NCI-H226 (cell line): ENCODE measurements at regions not wholly inside any gene's neighbourhood (a gene's known extent, or its start where the extent isn't known, plus 50 kb on each side); places are given as distances from the start of the nearest gene placed in this dataset.
A peak's percentile ranks its signal among the peaks of the same experiment; 100 is the strongest.
"Not testable (repeated sequence)": the region's sequence is repeated elsewhere in the genome, so short reads cannot be mapped to it uniquely, and the experiment has no call there.

ENCODE experiments used
- DNase-seq: peaks from one replicate; pipeline ENCODE4 v3.0.0-alpha.2; 2015

- DNase-seq, result no peak
Measured at GRCh38 chr11:96940227-96940626, 550.4 kb downstream of the JRKL start.

DNA sequence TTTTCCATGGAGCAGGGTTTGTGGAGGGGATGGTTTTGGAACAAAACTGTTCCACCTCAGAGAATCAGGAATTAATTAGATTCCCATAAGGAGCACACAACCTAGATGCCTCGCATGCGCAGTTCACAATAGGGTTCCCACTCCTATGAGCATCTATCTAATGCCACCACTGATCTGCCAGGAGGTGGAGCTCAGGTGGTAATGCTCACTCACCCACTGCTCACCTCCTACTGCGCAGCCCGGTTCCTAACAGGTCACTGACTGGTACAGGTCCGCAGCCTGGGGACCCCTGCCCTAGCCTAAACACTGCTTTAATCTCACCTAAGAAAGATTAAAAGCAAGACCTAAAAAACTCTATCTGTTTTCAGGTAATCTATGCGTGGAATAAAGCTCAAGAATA, 553.0 kb downstream of the JRKL start:
- DNase-seq, result no peak

DNA sequence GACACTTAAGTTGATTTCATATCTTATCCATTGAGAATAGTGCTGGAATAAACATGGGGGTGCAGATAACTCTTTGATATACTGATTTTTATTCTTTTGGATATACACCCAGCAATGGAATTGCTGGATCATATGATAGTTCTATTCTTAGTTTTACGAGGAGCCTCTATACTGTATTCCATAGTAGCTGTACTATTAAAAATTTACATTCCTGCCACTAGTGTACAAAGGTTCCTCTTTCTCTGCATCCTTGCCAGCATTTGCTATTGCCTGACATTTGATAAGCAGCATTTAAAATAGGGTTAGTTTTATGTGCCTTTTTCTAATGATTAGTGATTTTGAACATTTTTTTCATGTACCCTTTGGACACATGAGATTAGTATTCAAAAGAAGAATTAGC, 554.2 kb downstream of the JRKL start:
- DNase-seq, result no peak

DNA sequence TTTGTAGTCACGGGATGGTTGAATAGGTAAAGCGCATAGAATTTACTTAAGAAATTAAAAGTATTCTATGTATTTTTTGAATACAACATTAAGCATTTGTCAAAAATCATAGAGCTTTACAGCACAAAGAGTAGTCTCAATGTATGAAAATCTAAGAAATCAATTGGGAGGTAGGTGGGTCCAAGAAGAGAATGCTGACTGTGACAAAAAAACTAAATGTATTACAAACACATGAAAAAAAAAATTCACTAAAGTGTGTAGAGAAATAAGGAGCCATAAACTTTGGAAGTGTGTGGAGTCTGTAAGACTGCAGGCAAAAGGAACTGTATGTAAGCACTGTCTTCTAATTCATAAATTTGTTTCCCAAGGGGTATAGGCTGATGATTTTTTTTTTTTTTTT, 558.3 kb downstream of the JRKL start:
- no peak for DNase-seq

GRCh38 chr11:96949464-96949863, 559.7 kb downstream of the JRKL start:
- DNase-seq, result peak; percentile 17

DNA sequence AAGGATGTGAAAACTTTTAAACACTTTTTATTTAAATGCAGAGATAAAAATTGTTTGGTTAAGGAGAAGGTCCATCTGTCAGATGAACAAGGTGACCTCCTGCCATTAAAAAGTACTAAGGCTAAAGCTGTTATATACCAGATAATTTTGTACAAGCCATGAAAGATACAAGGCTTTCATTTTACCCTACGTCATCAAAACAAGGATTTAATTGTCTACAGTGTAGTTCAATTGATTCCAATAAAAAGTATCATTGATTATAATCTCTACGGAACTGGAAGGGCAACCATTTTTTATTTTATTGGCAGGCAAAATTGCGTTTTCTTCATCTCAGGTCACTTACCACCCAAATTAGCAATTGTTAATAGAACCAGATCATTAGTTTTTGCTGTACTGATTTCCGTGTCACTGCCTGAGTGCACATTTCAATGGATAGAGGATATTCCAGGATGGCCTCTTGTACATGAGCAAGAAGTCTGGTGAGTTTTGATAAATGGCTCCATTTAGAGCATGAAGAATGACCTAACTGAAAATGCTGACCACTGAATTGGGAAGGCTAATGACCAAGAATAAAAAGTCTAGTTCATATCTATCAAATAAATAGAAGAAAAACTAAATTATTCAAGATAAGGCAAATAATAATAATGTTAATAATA, 564.9 kb downstream of the JRKL start:
- DNase-seq, result no peak

DNA sequence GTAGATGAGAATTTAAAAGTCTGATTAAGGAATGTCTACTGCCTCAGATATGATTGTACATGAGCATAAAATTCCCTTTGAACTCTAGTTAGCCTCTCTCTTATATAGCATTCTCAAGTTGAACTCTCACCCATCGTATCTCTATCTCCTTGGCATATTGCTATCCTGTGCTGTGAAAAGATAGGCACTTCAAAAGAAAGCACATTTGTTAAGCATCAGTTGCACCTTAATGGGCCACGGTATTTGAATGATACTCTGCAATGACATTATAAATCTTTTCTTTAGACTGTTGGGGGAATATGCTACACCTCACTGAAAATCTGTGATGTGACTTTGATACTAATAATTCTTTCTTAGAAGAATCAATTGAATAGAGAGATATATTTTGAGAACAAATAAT, 570.7 kb downstream of the JRKL start:
- no peak for DNase-seq

DNA sequence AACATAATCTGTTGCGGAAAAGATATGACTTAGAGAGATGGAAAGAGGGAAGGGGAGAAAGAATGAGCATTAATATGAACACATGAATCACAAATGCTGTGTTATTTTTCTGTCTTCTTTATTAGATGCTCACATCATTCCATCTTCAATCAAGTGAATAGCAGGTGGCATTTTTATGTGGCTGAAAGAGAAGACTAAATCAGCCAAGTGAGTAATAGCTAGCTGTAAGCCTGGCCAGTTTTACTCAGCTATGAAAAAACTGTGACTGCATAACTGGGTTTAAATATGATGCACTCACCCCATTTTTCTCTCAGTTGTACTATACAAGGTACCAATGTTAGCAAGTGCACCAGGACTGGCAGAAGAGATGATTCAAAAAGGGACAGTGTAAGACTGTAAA, 571.1 kb downstream of the JRKL start:
- DNase-seq, result no peak

DNA sequence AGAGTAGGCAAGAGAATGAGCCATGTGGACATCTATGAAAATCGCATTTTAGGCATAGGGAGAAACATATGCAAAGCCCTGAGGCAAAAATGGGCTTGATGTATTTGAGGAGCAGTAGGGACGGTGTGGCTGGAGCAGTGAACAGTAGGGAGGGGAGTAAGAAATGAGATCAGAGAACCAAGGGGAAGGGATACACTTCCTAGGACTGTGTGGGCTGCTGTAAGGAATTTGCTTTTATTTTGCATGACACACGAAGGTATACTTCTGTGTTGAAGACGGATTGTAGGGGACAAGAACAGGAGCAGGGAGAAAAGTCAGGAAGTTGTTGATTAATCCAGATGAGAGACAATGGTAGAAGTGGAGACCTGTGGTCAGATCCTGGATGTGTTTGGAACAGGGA, 572.1 kb downstream of the JRKL start:
- no peak for DNase-seq

GRCh38 chr11:96963375-96963774, 573.6 kb downstream of the JRKL start:
- no peak for DNase-seq

GRCh38 chr11:96964661-96965060, 574.8 kb downstream of the JRKL start:
- DNase-seq, result no peak

DNA sequence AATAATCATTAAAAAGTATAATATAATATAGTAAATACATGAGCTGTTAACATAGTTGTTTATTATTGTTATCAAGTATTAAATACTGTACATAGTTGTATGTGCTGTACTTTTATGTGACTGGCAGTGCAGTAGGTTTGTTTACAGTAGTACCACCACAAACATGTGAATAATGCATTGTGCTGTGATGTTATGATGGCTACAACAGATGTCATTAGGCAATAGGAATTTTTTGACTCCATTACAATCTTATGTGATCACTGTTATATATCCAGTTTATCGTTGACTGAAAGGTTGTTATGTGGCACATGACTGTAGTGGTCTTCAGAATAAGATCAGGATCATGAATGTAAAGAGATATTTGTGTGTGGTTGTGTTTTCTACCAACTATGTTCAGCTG, 577.8 kb downstream of the JRKL start:
- DNase-seq, result no peak

GRCh38 chr11:96969251-96969650, 579.4 kb downstream of the JRKL start:
- peak; percentile 22 for DNase-seq

DNA sequence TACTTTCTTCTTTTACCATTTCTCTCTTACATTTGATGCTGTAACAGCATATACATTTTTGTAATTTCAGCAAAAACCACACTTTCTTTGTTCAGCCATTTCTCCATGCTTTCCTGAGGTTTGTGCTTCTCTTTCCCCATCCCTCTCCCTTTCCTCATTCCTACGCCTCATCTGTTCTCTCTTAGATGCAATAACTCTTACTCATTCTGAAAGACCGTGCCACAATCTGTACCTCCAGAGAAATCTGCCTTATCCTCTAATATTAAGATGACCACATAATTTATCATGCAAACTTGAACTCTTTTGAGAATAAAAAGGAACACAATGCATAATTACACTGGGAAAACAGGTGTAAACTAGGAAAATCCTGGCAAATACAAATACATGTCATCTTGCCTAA, 588.9 kb downstream of the JRKL start:
- no peak for DNase-seq

DNA sequence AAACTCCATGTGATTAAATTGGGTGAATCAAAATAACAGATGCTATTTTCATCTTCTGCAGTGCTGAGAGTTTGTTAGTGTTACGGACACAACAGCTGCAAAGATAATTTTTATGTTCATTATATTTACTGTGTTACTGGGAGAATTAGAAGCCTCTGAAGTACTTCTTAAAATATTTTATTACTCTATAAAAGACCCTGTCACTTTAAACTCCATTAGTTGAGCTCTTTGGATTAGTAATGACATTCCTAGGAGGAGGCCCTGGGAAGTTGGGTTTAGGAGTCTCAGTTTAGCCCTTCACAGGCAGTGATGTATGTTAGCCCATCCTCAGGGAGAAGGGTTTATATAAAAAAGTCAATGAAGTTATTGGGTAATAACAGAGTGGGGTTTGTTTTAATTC, 596.7 kb downstream of the JRKL start:
- DNase-seq, result no peak

DNA sequence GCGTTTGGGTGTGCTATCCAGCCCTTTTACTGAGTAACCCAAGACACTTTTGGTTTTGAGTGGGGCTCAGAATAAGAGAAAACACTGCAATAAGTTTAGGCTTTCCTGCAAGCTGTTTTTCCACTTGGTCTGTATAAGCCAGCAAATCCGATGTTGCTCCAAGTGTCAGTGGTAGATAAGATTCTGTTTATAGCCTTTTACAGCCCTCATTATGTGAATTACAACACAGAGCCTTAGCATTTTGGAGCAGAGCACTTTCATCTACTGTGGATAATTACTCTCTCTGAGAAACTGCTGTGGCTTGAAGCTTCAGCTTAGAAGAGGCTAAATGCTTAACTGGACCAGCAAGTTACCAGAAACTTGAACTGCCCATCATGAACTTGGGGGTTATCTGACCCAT, 601.1 kb downstream of the JRKL start:
- no peak for DNase-seq

DNA sequence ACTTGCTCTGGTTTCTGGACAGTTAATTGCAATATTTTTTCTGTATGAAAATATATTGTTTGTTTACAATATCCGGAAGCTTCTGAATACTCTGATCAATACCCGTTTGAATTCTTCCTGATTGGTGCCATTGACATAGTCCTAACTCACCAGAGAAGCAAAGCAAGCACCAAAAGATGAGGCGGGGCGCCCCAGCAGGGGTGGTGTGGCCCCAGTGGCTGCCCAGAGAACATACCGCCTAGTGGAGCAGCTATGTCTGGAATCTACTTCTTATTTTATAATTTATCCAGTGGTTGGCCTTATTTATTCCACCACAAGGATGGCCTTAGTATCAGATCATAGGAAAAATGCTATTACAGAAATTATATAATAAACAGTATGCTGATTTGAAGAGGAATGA, 610.7 kb downstream of the JRKL start:
- no peak for DNase-seq

DNA sequence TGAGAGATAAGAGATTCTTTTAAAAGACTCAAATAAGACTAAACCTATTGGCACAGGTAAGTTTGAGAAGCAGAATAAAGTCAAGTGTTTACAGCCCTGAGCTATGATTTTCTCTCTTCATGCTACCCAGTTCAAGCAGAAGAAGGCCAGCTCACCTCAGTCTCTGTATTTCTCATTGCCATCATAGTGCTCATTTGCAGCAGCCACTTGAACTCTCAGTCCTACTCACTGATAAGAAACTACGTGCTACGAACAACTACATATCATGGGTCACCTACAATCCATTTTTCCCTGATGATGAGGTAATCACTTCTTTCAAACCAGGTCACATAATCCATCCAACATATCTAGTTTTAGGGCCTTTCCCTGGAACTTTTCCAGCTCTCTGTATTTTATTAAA, 617.5 kb downstream of the JRKL start:
- DNase-seq, result no peak

GRCh38 chr11:97009613-97010012, 619.8 kb downstream of the JRKL start:
- DNase-seq, result no peak

DNA sequence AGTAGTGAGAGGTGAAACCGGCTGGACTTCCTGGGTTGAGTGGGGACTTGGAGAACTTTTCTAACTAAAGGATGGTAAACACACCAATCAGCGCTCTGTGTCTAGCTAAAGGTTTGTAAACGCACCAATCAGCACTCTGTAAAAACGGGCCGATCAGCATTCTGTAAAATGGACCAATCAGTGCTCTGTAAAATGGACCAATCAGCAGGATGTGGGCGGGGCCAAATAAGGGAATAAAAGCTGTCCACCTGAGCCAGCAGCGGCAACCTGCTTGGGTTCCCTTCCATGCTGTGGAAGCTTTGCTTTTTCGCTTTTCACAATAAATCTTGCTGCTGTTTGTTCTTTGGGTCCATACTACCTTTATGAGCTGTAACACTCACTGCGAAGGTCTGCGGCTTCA, 621.2 kb downstream of the JRKL start:
- DNase-seq, result not testable (repeated sequence)

DNA sequence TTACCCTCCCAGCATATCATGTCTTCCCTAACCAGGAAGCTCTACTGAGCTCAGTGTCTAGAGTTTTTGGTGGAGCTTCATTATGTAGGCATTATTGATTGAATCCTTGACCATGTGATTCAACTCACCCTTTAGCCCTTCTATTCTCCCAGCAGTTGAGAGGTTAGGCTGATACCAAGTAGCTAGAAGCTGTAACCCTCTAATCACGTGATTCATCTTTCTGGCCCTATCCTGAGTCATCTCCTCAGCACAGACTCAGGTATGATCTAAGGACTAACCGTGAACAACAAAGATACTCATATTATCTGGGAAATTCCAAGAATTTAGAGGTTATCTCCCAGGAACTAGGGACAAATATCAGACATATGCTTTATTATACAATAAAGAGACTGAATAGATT, 625.5 kb downstream of the JRKL start:
- no peak for DNase-seq

DNA sequence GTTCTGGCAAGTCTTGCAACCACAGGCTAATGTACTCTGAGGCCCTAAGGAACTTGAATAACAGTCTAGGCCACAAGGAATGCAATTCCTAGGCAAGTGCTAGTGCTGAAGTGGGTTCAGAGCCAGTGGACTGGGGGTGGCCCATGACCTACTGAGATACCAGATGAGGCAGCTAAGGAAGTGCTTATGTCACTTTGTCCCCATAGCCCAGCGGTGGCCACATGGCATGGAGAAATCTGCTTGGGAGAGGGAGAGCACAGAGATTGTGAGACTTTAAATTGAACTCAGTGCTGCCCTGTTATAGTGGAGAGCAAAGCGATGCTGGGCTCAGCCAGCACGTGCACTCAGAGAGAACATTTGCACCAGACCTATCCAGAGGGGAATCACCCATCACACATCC, 629.5 kb downstream of the JRKL start:
- DNase-seq, result no peak

DNA sequence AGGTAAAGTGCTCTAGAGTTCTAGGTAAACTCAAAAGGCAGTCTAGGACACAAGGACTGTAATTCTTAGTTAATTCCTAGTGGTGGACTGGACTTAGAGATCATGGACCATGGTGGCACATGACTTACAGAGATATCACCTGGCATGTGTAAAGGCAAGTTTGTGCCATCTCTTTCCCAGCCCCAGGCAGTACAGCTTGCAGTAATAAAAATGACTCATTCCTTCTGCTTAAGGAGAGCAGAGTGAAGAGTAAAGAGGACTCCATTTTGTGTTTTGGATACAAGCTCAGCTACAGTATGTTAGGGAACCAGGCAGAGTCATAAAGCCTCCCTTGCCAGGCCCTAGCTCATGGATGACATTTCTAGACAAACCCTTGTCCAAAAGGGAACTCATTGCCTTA, 629.9 kb downstream of the JRKL start:
- peak; percentile 5 for DNase-seq

GRCh38 chr11:97022955-97023354, 633.1 kb downstream of the JRKL start:
- DNase-seq, result no peak

- DNase-seq, result no peak
Measured at GRCh38 chr11:97028836-97029406, 639.1 kb downstream of the JRKL start.
